DND-41 (cell line): ENCODE measurements at regions not wholly inside any gene's neighbourhood (a gene's known extent, or its start where the extent isn't known, plus 50 kb on each side); places are given as distances from the start of the nearest gene placed in this dataset.

Experiments used
- ATAC-seq: fragments of 200-7000 bp; cut with Tn5 transposase; 3 replicates; pipeline ENCODE4 v1.9.1; 2021; ENCODE audit warnings: low read depth; ENCODE audit not compliant: insufficient read depth
- DNase-seq: peaks from one replicate; pipeline ENCODE4 v3.0.0-alpha.2; 2020
- H2AFZ ChIP-seq: 2 replicates; pipeline ENCODE4 v1.6.0; 2012; ENCODE audit warnings: low read depth, low read length
- H3K27ac ChIP-seq: 2 replicates; pipeline ENCODE4 v1.5.1; 2012; ENCODE audit warnings: low read length, inconsistent platforms
- H3K27me3 ChIP-seq: fragments of 200-600 bp; sonication (generic); 2 replicates; pipeline ENCODE4 v1.6.0; 2012; ENCODE audit warnings: low read length, mild to moderate bottlenecking, inconsistent platforms; ENCODE audit not compliant: insufficient read depth, poor library complexity
- H3K36me3 ChIP-seq: 2 replicates; pipeline ENCODE4 v1.5.1; 2012; ENCODE audit warnings: low read length, inconsistent platforms; ENCODE audit not compliant: insufficient read depth
- H3K4me1 ChIP-seq: 2 replicates; pipeline ENCODE4 v1.5.1; 2012; ENCODE audit warnings: mild to moderate bottlenecking, low read length; ENCODE audit not compliant: insufficient read depth
- H3K4me2 ChIP-seq: 2 replicates; pipeline ENCODE4 v1.6.0; 2012; ENCODE audit warnings: mild to moderate bottlenecking, moderate library complexity, low read length, inconsistent platforms; ENCODE audit not compliant: insufficient read depth
- H3K4me3 ChIP-seq, 2 experiments: fragments of 200-600 bp in 1 of 2; shearing (Covaris generic) in 1 of 2; 2 replicates each; pipeline ENCODE4 v1.5.1; 2012 to 2016; ENCODE audit warnings: inconsistent platforms in 2 of 2, low read length in 2 of 2, mild to moderate bottlenecking in 2 of 2, low read depth in 1 of 2, moderate library complexity in 1 of 2
- H3K79me2 ChIP-seq: 2 replicates; pipeline ENCODE4 v1.6.0; 2012; ENCODE audit warnings: low read length, inconsistent platforms; ENCODE audit not compliant: insufficient read depth
- H3K9ac ChIP-seq: 2 replicates; pipeline ENCODE4 v1.6.0; 2012; ENCODE audit warnings: low read depth, mild to moderate bottlenecking, inconsistent platforms, low read length, moderate library complexity
- H3K9me3 ChIP-seq: 2 replicates; pipeline ENCODE4 v1.5.1; 2012; ENCODE audit warnings: low read length, moderate library complexity, mild to moderate bottlenecking, inconsistent platforms; ENCODE audit not compliant: insufficient read depth, severe bottlenecking
- H4K20me1 ChIP-seq: 2 replicates; pipeline ENCODE4 v1.6.0; 2012; ENCODE audit warnings: low read length; ENCODE audit not compliant: insufficient read depth
- CTCF ChIP-seq: IDR thresholded peaks from 2 replicates; pipeline ENCODE4 v1.5.1; 2012; ENCODE audit warnings: borderline replicate concordance, low read length, moderate library complexity, mild to moderate bottlenecking; ENCODE audit not compliant: poor library complexity, severe bottlenecking; ENCODE audit errors: extremely low read depth
- EZH2 ChIP-seq: IDR thresholded peaks from 3 replicates; pipeline ENCODE4 v1.6.1; 2012; ENCODE audit warnings: borderline replicate concordance, low read depth, mild to moderate bottlenecking, moderate library complexity, low read length, inconsistent platforms; ENCODE audit not compliant: severe bottlenecking

GRCh38 chr2:196291873-196292800 lies 120.8 kb upstream of the STK17B start:
- ATAC-seq (no peak), DNase-seq (no peak)
- Histone ChIP-seq H3K27me3 (no peaks in the 10 kb centered on the region), H3K4me3 (no peak overlapping the region), H4K20me1 (no peaks in the 10 kb centered on the region), H3K9me3 (no peaks in the 10 kb centered on the region), H3K79me2 (no peaks in the 10 kb centered on the region), H3K36me3 (no peaks in the 10 kb centered on the region), H3K27ac (no peak overlapping the region), H3K4me1 (peaks cover 21% of the 10 kb centered on the region), H3K4me2 (no peak overlapping the region), H2AFZ (no peak overlapping the region), H3K9ac (no peak overlapping the region)
- TF ChIP-seq CTCF (no peak), EZH2 (no peak)

GRCh38 chr2:196293751-196294515 lies 122.6 kb upstream of the STK17B start:
- DNase-seq, result no peak
- no peaks in the 10 kb centered on the region for H3K9me3 ChIP-seq
- H3K4me2 ChIP-seq, result no peak overlapping the region

GRCh38 chr2:196294516-196294909 lies 123.1 kb upstream of the STK17B start:
- TF ChIP-seq CTCF (no peak), EZH2 (no peak)
- Histone ChIP-seq H3K27me3 (no peaks in the 10 kb centered on the region), H3K79me2 (no peaks in the 10 kb centered on the region), H2AFZ (no peak overlapping the region), H3K9me3 (no peaks in the 10 kb centered on the region), H3K9ac (no peak overlapping the region), H3K4me3 (no peak overlapping the region), H3K36me3 (no peaks in the 10 kb centered on the region), H4K20me1 (no peaks in the 10 kb centered on the region), H3K27ac (no peak overlapping the region), H3K4me2 (no peak overlapping the region), H3K4me1 (peaks cover 6% of the 10 kb centered on the region; the same call in 1 of the 2 replicates)
- no peak for ATAC-seq
- no peak for DNase-seq

More at GRCh38 chr2:196293751-196294515, 122.6 kb upstream of the STK17B start:
- H2AFZ ChIP-seq, result no peak overlapping the region
- no peaks in the 10 kb centered on the region for H3K27me3 ChIP-seq
- no peak for ATAC-seq
- no peaks in the 10 kb centered on the region for H3K36me3 ChIP-seq
- no peaks in the 10 kb centered on the region for H3K79me2 ChIP-seq
- H3K4me3 ChIP-seq, result no peak overlapping the region
- H3K9ac ChIP-seq, result no peak overlapping the region
- H3K27ac ChIP-seq, result no peak overlapping the region
- no peak for TF ChIP-seq CTCF
- peaks cover 11% of the 10 kb centered on the region for H3K4me1 ChIP-seq
- no peaks in the 10 kb centered on the region for H4K20me1 ChIP-seq
